ENCODE measurements at regions not wholly inside any gene's neighbourhood (a gene's known extent, or its start where the extent isn't known, plus 50 kb on each side); places are given as distances from the start of the nearest gene placed in this dataset.

DNA sequence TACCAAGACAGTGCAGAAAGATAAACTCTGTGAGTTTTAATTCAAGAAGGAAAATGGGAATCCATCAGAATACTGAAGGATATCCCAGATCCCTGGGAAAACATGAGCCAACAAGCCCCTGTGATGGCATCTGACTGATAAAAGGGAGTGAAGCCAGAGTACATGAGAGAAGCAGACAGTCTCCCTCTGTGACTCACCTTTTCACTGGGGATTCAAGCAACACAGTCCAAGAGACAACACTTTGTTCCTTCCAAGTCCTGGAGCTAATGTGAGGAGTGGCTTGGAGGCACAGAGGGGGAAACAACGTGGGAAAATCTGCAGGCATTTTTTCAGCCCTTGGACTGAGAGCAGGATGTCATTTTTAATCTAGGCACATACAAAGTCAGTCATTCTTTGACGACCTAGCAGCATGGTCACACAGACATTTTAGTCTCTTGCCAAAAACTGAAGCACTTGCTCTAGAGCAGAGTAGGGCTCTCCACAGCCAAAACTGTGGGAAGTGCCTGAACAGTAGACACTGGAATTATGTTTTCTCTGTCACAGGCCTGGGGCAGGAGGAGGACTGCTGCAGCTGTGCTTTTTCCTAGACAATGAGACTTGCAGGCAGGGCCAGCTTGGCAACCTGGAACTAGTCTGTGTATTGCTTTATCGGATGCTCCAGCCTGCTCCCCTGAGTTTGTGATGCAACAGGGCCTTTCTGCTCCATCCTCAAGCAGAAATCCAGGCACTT, 465.0 kb upstream of the GJE1 start:
- ChIA-PET POLR2A (no interaction called here), CTCF (no interaction called here)
- no peak overlapping the region for H3K27ac ChIP-seq (ENCODE audit: low read length)
- DNase-seq (no peak), ATAC-seq (replicated peaks in 1 of 4) (no peak)
- WGBS (ENCODE audit: insufficient coverage) = 53% methylated on average over 2 of the region's 3 CpGs
- H3K4me3 ChIP-seq (ENCODE audit: control insufficient read depth in 1 of 2, extremely low read depth in 1 of 2, low read length in 1 of 2) = no peak overlapping the region
- Mint-ChIP-seq H3K4me3 (no peak overlapping the region), H3K27me3 (peaks cover 8 to 11% of the 10 kb centered on the region in 2 donors), H3K9me3 (no peaks in the 10 kb centered on the region), H3K36me3 (no peaks in the 10 kb centered on the region), H3K27ac (no peak overlapping the region), H3K4me1 (no peaks in the 10 kb centered on the region)
- no peaks in the 10 kb centered on the region for H3K36me3 ChIP-seq (ENCODE audit: control insufficient read depth in 2 of 2, extremely low read depth in 1 of 2, insufficient read depth in 1 of 2, low read length in 1 of 2)
- H3K9me3 ChIP-seq = no peaks in the 10 kb centered on the region
- H3K27me3 ChIP-seq (replicated peaks in 1 of 2; ENCODE audit: control insufficient read depth in 2 of 2, extremely low read depth in 1 of 2, insufficient read depth in 2 of 2, low read length in 1 of 2) = no peaks in the 10 kb centered on the region
- H3K4me1 ChIP-seq (ENCODE audit: control insufficient read depth in 1 of 2, extremely low read depth in 1 of 2, insufficient read depth in 2 of 2, low read length in 2 of 2) = no peaks in the 10 kb centered on the region

GRCh38 chr6:141666187-141666586, 466.5 kb upstream of the GJE1 start:
- Histone ChIP-seq H3K4me3 (ENCODE audit: control insufficient read depth in 1 of 2, extremely low read depth in 1 of 2, low read length in 1 of 2) (no peak overlapping the region), H3K36me3 (ENCODE audit: control insufficient read depth in 2 of 2, extremely low read depth in 1 of 2, insufficient read depth in 1 of 2, low read length in 1 of 2) (no peaks in the 10 kb centered on the region), H3K9me3 (no peaks in the 10 kb centered on the region), H3K4me1 (ENCODE audit: control insufficient read depth in 1 of 2, extremely low read depth in 1 of 2, insufficient read depth in 2 of 2, low read length in 2 of 2) (no peaks in the 10 kb centered on the region), H3K27me3 (replicated peaks in 1 of 2; ENCODE audit: control insufficient read depth in 2 of 2, extremely low read depth in 1 of 2, insufficient read depth in 2 of 2, low read length in 1 of 2) (no peaks in the 10 kb centered on the region), H3K27ac (ENCODE audit: low read length) (no peak overlapping the region)
- WGBS (ENCODE audit: insufficient coverage) = 75% methylated on average over 1 of the region's 1 CpG
- Mint-ChIP-seq H3K4me1 (no peaks in the 10 kb centered on the region), H3K27ac (no peak overlapping the region), H3K9me3 (no peaks in the 10 kb centered on the region), H3K27me3 (peaks cover 2 to 6% of the 10 kb centered on the region in 2 donors), H3K36me3 (no peaks in the 10 kb centered on the region), H3K4me3 (no peak overlapping the region)
- DNase-seq (no peak), ATAC-seq (replicated peaks in 1 of 4) (no peak)
- CTCF ChIA-PET = no interaction called here
- POLR2A ChIA-PET = no interaction called here

DNA sequence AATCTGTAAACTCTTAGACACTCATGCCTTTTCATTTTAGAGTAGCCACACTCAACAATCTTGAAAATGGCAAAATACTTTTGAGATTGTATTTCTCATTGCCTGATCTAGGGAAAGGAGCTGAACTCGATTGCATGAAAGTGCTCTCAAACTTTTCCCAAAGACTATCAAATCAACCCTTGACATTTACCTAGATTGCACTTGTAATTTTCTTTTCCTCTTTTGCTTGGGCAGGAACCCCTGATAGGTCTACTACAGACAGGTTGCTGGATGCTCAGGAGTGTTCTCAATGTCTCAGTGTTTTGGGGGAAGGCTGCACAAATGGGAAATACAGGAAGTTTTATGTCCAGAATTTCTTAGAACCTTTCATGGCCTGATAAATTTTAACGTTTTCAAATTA, 468.0 kb upstream of the GJE1 start:
- H3K27ac ChIP-seq (ENCODE audit: low read length) = no peak overlapping the region
- peaks cover 2 to 3% of the 10 kb centered on the region in 2 donors for H3K27me3 Mint-ChIP-seq
- no peak overlapping the region for H3K4me3 ChIP-seq (ENCODE audit: control insufficient read depth in 1 of 2, extremely low read depth in 1 of 2, low read length in 1 of 2)
- H3K9me3 Mint-ChIP-seq = no peaks in the 10 kb centered on the region
- H3K4me1 ChIP-seq (ENCODE audit: control insufficient read depth in 1 of 2, extremely low read depth in 1 of 2, insufficient read depth in 2 of 2, low read length in 2 of 2) = no peaks in the 10 kb centered on the region
- H3K27me3 ChIP-seq (replicated peaks in 1 of 2; ENCODE audit: control insufficient read depth in 2 of 2, extremely low read depth in 1 of 2, insufficient read depth in 2 of 2, low read length in 1 of 2) = no peaks in the 10 kb centered on the region
- DNase-seq (no peak), ATAC-seq (replicated peaks in 1 of 4) (no peak)
- no peak overlapping the region for H3K4me3 Mint-ChIP-seq
- ChIA-PET POLR2A (no interaction called here), CTCF (no interaction called here)
- no peaks in the 10 kb centered on the region for H3K4me1 Mint-ChIP-seq
- H3K9me3 ChIP-seq = no peaks in the 10 kb centered on the region
- no peaks in the 10 kb centered on the region for H3K36me3 ChIP-seq (ENCODE audit: control insufficient read depth in 2 of 2, extremely low read depth in 1 of 2, insufficient read depth in 1 of 2, low read length in 1 of 2)
- H3K36me3 Mint-ChIP-seq = no peaks in the 10 kb centered on the region
- no peak overlapping the region for H3K27ac Mint-ChIP-seq
- WGBS (ENCODE audit: insufficient coverage) = 67% methylated on average over 1 of the region's 2 CpGs

GRCh38 chr6:141659582-141659981, 473.1 kb upstream of the GJE1 start:
- Histone ChIP-seq H3K4me1 (ENCODE audit: control insufficient read depth in 1 of 2, extremely low read depth in 1 of 2, insufficient read depth in 2 of 2, low read length in 2 of 2) (no peaks in the 10 kb centered on the region), H3K9me3 (no peaks in the 10 kb centered on the region), H3K27me3 (replicated peaks in 1 of 2; ENCODE audit: control insufficient read depth in 2 of 2, extremely low read depth in 1 of 2, insufficient read depth in 2 of 2, low read length in 1 of 2) (no peaks in the 10 kb centered on the region), H3K36me3 (ENCODE audit: control insufficient read depth in 2 of 2, extremely low read depth in 1 of 2, insufficient read depth in 1 of 2, low read length in 1 of 2) (no peaks in the 10 kb centered on the region), H3K4me3 (ENCODE audit: control insufficient read depth in 1 of 2, extremely low read depth in 1 of 2, low read length in 1 of 2) (no peak overlapping the region), H3K27ac (ENCODE audit: low read length) (no peak overlapping the region)
- Mint-ChIP-seq H3K27me3 (peaks cover 0 to 4% of the 10 kb centered on the region in 2 donors), H3K4me1 (no peaks in the 10 kb centered on the region), H3K27ac (no peak overlapping the region), H3K36me3 (no peaks in the 10 kb centered on the region), H3K9me3 (peaks cover 0 to 5% (median 0%) of the 10 kb centered on the region in 3 donors), H3K4me3 (no peak overlapping the region)
- WGBS (ENCODE audit: insufficient coverage) = no CpG with 5 or more reads among the region's 3 CpGs
- ChIA-PET CTCF (no interaction called here), POLR2A (no interaction called here)
- no peak for DNase-seq
- ATAC-seq (replicated peaks in 1 of 4) = no peak

DNA sequence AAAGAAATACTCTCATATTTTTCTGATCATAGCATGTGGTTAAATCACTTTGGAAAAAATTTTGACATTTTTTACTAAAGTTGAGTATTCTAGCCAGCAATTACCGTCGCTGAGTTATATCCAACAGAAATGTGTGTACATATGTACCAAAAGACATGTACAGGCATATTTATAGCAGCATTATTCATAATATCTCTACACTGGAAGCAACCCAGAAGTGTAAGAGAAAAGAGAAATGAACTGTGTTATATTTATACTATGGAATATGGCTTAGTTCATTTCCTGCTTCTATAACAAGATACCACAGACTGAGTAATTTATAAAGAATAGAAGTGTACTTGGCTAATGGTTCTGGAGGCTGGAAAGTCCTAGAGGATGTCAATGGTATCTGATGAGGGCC, 474.0 kb upstream of the GJE1 start:
- ChIA-PET CTCF (no interaction called here), POLR2A (no interaction called here)
- WGBS (ENCODE audit: insufficient coverage) = no CpG with 5 or more reads among the region's 2 CpGs
- Mint-ChIP-seq H3K4me1 (no peaks in the 10 kb centered on the region), H3K27ac (no peak overlapping the region), H3K27me3 (peaks cover 0 to 4% of the 10 kb centered on the region in 2 donors), H3K4me3 (no peak overlapping the region), H3K36me3 (no peaks in the 10 kb centered on the region), H3K9me3 (peaks cover 0 to 8% (median 0%) of the 10 kb centered on the region in 3 donors)
- Histone ChIP-seq H3K9me3 (no peaks in the 10 kb centered on the region), H3K27me3 (replicated peaks in 1 of 2; ENCODE audit: control insufficient read depth in 2 of 2, extremely low read depth in 1 of 2, insufficient read depth in 2 of 2, low read length in 1 of 2) (no peaks in the 10 kb centered on the region), H3K36me3 (ENCODE audit: control insufficient read depth in 2 of 2, extremely low read depth in 1 of 2, insufficient read depth in 1 of 2, low read length in 1 of 2) (no peaks in the 10 kb centered on the region), H3K4me3 (ENCODE audit: control insufficient read depth in 1 of 2, extremely low read depth in 1 of 2, low read length in 1 of 2) (no peak overlapping the region), H3K27ac (ENCODE audit: low read length) (no peak overlapping the region), H3K4me1 (ENCODE audit: control insufficient read depth in 1 of 2, extremely low read depth in 1 of 2, insufficient read depth in 2 of 2, low read length in 2 of 2) (no peaks in the 10 kb centered on the region)
- ATAC-seq (replicated peaks in 1 of 4) (no peak), DNase-seq (no peak)

DNA sequence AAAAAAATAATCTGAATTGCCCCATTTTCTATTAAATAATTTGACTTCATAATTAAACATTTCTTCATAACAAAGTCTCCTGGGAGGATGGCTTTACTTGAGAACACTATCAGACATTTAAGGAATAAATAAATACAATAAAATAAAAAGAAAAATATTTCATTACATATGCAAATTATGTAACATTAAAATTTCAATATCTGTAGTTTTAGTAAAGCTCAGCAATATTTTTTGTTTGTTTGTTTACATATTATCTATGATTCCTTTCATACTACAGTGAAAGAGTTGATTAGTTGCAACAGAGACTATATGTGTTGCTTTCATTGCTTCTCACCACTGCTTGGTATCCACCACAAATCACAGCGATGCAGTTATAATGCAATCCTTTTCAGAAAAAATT, 474.9 kb upstream of the GJE1 start:
- Mint-ChIP-seq H3K27ac (no peak overlapping the region), H3K27me3 (peaks cover 0 to 4% of the 10 kb centered on the region in 2 donors), H3K36me3 (no peaks in the 10 kb centered on the region), H3K4me3 (no peak overlapping the region), H3K9me3 (peaks cover 0 to 8% (median 0%) of the 10 kb centered on the region in 3 donors), H3K4me1 (no peaks in the 10 kb centered on the region)
- ChIA-PET CTCF (interaction anchor here in 1 of 2 donors (0.6 kb wide), 1 partner anchor 11 kb away, joined by 3 read pairs; no protein-coding TSS in a partner anchor), POLR2A (no interaction called here)
- H3K27ac ChIP-seq (ENCODE audit: low read length) = no peak overlapping the region
- no peaks in the 10 kb centered on the region for H3K27me3 ChIP-seq (replicated peaks in 1 of 2; ENCODE audit: control insufficient read depth in 2 of 2, extremely low read depth in 1 of 2, insufficient read depth in 2 of 2, low read length in 1 of 2)
- H3K4me1 ChIP-seq (ENCODE audit: control insufficient read depth in 1 of 2, extremely low read depth in 1 of 2, insufficient read depth in 2 of 2, low read length in 2 of 2) = no peaks in the 10 kb centered on the region
- no peak overlapping the region for H3K4me3 ChIP-seq (ENCODE audit: control insufficient read depth in 1 of 2, extremely low read depth in 1 of 2, low read length in 1 of 2)
- H3K36me3 ChIP-seq (ENCODE audit: control insufficient read depth in 2 of 2, extremely low read depth in 1 of 2, insufficient read depth in 1 of 2, low read length in 1 of 2) = no peaks in the 10 kb centered on the region
- H3K9me3 ChIP-seq = no peaks in the 10 kb centered on the region
- no peak for ATAC-seq (replicated peaks in 1 of 4)
- whole genome bisulfite sequencing (ENCODE audit: insufficient coverage) = 67% methylated on average over 1 of the region's 1 CpG
- no peak for DNase-seq

DNA sequence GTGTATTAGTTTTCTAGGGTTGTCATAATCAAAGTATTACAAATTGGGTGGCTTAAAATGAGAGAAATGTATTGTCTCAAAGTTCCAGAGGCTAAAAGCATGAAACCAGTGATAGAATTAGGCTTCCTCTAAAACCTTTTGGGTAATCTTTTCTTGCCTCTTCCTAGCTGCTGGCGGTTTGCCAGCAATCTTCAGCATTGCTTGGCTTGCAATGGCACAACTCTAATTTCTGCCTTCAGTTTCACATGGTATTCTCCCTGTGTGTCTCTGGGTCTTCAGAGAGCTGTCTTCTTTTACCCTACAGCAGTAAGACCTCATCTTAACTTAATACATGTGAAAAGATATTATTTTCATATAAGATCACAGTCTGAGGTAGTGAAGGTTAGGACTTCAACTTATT, 479.1 kb upstream of the GJE1 start:
- Mint-ChIP-seq H3K36me3 (no peaks in the 10 kb centered on the region), H3K4me3 (no peak overlapping the region), H3K27ac (no peak overlapping the region), H3K27me3 (peaks cover 0 to 4% of the 10 kb centered on the region in 2 donors), H3K9me3 (peaks cover 0 to 8% (median 0%) of the 10 kb centered on the region in 3 donors), H3K4me1 (no peaks in the 10 kb centered on the region)
- Histone ChIP-seq H3K27ac (ENCODE audit: low read length) (no peak overlapping the region), H3K27me3 (replicated peaks in 1 of 2; ENCODE audit: control insufficient read depth in 2 of 2, extremely low read depth in 1 of 2, insufficient read depth in 2 of 2, low read length in 1 of 2) (no peaks in the 10 kb centered on the region), H3K4me3 (ENCODE audit: control insufficient read depth in 1 of 2, extremely low read depth in 1 of 2, low read length in 1 of 2) (no peak overlapping the region), H3K36me3 (ENCODE audit: control insufficient read depth in 2 of 2, extremely low read depth in 1 of 2, insufficient read depth in 1 of 2, low read length in 1 of 2) (no peaks in the 10 kb centered on the region), H3K9me3 (no peaks in the 10 kb centered on the region), H3K4me1 (ENCODE audit: control insufficient read depth in 1 of 2, extremely low read depth in 1 of 2, insufficient read depth in 2 of 2, low read length in 2 of 2) (no peaks in the 10 kb centered on the region)
- no peak for DNase-seq
- 100% methylated on average over 1 of the region's 1 CpG for WGBS (ENCODE audit: insufficient coverage)
- ChIA-PET CTCF (no interaction called here), POLR2A (no interaction called here)
- ATAC-seq (replicated peaks in 1 of 4) = no peak

Data from T-cell (primary cell).